ENCODE measurements at regions not wholly inside any gene's neighbourhood (a gene's known extent, or its start where the extent isn't known, plus 50 kb on each side); places are given as distances from the start of the nearest gene placed in this dataset.

DNA sequence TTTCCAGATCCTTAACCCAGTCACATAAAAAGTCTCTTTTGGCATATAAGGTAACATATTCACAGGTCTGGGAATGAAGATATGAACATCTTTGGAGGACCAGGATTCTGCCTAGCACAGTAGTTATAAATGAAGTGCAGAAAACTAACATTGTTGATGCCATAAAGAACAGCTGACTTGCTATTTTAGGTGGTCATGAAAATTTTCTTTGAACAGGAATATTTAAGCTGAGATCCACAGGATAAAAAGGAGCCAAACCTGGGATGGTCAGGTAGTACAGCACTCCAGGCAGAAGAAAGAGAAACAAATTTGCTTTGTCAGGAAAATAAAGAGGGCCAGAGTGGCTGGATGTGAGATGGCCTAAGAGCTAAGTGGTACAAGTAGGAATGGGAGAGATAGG is 80.0 kb downstream of the CENPW start:
- Histone ChIP-seq H3K9me3 (no peaks in the 10 kb centered on the region), H3K4me3 (no peak overlapping the region), H3K4me1 (ENCODE audit: low read depth) (no peaks in the 10 kb centered on the region), H3K36me3 (ENCODE audit: low read depth) (no peaks in the 10 kb centered on the region)
- TF ChIP-seq CTCF (IDR thresholded peaks at IDR 0.05), result no peak
- ATAC-seq (no peak), DNase-seq (no peak)
- intact Hi-C loops (cut with DNase I, micrococcal nuclease), result no loop called here

DNA sequence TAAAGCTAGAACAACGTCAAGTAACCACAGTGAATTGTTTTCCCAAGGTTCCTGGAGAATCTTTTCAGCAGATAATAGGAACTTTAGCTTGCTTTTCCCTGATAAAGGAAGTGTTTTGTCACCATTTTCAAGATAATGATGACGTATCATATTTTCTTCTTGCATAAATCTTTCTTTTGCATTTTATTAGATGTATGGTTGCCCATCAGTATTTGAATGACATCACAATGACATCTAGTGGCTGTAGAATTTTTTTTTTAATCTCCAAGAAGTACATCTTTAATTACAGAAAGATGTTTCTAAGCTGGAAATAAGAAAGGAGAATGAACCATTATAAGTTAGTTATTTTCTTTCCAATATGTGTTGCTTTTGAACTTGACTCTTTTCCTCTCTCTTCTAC is 83.0 kb downstream of the CENPW start:
- no peak for TF ChIP-seq CTCF (IDR thresholded peaks at IDR 0.05)
- no peak for ATAC-seq
- no peaks in the 10 kb centered on the region for H3K36me3 ChIP-seq (ENCODE audit: low read depth)
- no peak for DNase-seq
- H3K4me1 ChIP-seq (ENCODE audit: low read depth), result no peaks in the 10 kb centered on the region
- intact Hi-C loops (cut with DNase I, micrococcal nuclease), result no loop called here
- H3K9me3 ChIP-seq, result no peaks in the 10 kb centered on the region
- no peak overlapping the region for H3K4me3 ChIP-seq

- Histone ChIP-seq H3K36me3 (ENCODE audit: low read depth) (no peaks in the 10 kb centered on the region), H3K9me3 (no peaks in the 10 kb centered on the region), H3K4me1 (ENCODE audit: low read depth) (no peaks in the 10 kb centered on the region), H3K4me3 (no peak overlapping the region)
- ATAC-seq, result peak; percentile 90
- peak in 1 of 3 donors; percentile 7 for DNase-seq
- no peak for TF ChIP-seq CTCF (IDR thresholded peaks at IDR 0.05)
- intact Hi-C loops (cut with DNase I, micrococcal nuclease), result no loop called here
Measured at GRCh38 chr6:126427713-126428112, 87.8 kb downstream of the CENPW start.

DNA sequence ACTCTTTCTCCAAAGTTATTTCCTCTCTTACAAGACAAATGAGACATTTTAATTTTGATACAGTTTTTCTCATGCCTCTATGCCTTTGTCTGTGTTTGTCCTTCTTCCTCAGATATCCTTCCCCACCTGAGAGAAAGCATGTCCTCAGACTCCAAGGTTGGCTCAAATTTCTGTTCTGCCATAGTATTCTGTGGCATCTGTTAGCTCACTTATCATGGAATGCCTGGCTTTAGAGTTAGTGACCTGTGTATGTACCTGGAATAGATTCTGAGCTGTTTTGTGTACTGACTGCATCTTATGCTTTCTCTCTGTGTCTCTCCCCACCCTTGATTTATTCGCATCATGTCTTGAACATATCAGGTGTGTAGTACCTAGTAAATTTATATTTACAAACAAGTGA is 90.0 kb downstream of the CENPW start:
- ATAC-seq (no peak), DNase-seq (no peak)
- H3K4me3 ChIP-seq, result no peak overlapping the region
- no peak for TF ChIP-seq CTCF (IDR thresholded peaks at IDR 0.05)
- intact Hi-C loops (cut with DNase I, micrococcal nuclease), result no loop called here
- no peaks in the 10 kb centered on the region for H3K36me3 ChIP-seq (ENCODE audit: low read depth)
- no peaks in the 10 kb centered on the region for H3K9me3 ChIP-seq
- H3K4me1 ChIP-seq (ENCODE audit: low read depth), result no peaks in the 10 kb centered on the region

GRCh38 chr6:126432564-126432963 is 92.6 kb downstream of the CENPW start:
- Histone ChIP-seq H3K4me3 (no peak overlapping the region), H3K4me1 (ENCODE audit: low read depth) (no peaks in the 10 kb centered on the region), H3K9me3 (no peaks in the 10 kb centered on the region), H3K36me3 (ENCODE audit: low read depth) (no peaks in the 10 kb centered on the region)
- no peak for ATAC-seq
- intact Hi-C loops (cut with DNase I, micrococcal nuclease), result no loop called here
- no peak for TF ChIP-seq CTCF (IDR thresholded peaks at IDR 0.05)
- DNase-seq, result no peak

- H3K36me3 ChIP-seq (ENCODE audit: low read depth), result no peaks in the 10 kb centered on the region
- H3K9me3 ChIP-seq, result no peaks in the 10 kb centered on the region
- no peak for DNase-seq
- no peak for TF ChIP-seq CTCF (IDR thresholded peaks at IDR 0.05)
- no peaks in the 10 kb centered on the region for H3K4me1 ChIP-seq (ENCODE audit: low read depth)
- no peak overlapping the region for H3K4me3 ChIP-seq
- intact Hi-C loops (cut with DNase I, micrococcal nuclease), result no loop called here
- ATAC-seq, result no peak
Measured at GRCh38 chr6:126433927-126434326, 94.0 kb downstream of the CENPW start.
